ENCODE measurements at regions not wholly inside any gene's neighbourhood (a gene's known extent, or its start where the extent isn't known, plus 50 kb on each side); places are given as distances from the start of the nearest gene placed in this dataset.
A peak's percentile ranks its signal among the peaks of the same experiment; 100 is the strongest.

DNA sequence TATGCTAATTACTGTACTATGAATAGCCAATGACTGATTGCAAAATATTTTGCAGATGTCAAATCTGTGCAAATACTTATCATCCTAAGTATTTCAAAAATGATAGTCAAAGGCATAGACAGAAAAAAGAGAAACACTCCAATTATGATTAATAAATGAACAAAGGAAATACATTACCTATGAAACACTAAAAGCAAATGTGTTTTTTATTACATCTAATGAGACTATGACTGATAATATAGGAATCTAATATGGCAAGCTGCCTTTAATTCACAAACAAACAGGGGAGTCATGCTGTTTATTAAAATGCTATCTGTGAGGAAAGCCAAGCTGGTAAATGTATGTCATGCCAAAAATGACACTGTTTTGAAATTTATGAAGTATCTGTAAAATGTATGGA is 713.2 kb upstream of the NRSN1 start:
- Histone ChIP-seq H3K27me3 (replicated peaks in 1 of 7) (no peaks in the 10 kb centered on the region), H3K27ac (no peak overlapping the region), H3K9me3 (no peaks in the 10 kb centered on the region), H3K4me1 (peaks cover 0 to 6% (median 0%) of the 10 kb centered on the region in 6 donors), H3K4me3 (no peak overlapping the region), H3K36me3 (no peaks in the 10 kb centered on the region)
- no peak for DNase-seq
- intact Hi-C loops (cut with DNase I; ENCODE audit: low total_unique reads): no loop called here
- TF ChIP-seq POLR2A (IDR thresholded peaks at IDR 0.05) (no peak), POLR2AphosphoS5 (IDR thresholded peaks at IDR 0.05) (no peak)
- TF ChIP-seq, protein P1, sequence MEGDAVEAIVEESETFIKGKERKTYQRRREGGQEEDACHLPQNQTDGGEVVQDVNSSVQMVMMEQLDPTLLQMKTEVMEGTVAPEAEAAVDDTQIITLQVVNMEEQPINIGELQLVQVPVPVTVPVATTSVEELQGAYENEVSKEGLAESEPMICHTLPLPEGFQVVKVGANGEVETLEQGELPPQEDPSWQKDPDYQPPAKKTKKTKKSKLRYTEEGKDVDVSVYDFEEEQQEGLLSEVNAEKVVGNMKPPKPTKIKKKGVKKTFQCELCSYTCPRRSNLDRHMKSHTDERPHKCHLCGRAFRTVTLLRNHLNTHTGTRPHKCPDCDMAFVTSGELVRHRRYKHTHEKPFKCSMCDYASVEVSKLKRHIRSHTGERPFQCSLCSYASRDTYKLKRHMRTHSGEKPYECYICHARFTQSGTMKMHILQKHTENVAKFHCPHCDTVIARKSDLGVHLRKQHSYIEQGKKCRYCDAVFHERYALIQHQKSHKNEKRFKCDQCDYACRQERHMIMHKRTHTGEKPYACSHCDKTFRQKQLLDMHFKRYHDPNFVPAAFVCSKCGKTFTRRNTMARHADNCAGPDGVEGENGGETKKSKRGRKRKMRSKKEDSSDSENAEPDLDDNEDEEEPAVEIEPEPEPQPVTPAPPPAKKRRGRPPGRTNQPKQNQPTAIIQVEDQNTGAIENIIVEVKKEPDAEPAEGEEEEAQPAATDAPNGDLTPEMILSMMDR (IDR thresholded peaks at IDR 0.05 in 8 of 11, conservative IDR thresholded peaks at IDR 0.05 in 3 of 11): no peak

GRCh38 chr6:23413327-23414050 is 712.5 kb upstream of the NRSN1 start:
- no peaks in the 10 kb centered on the region for H3K36me3 ChIP-seq
- 82 to 93% (median 87%) methylated on average over 2 of the region's 2 CpGs for WGBS, 5 donors

GRCh38 chr6:23414051-23414445 is 712.0 kb upstream of the NRSN1 start:
- H3K4me1 ChIP-seq: peaks cover 0 to 6% (median 0%) of the 10 kb centered on the region in 6 donors
- TF ChIP-seq POLR2A (IDR thresholded peaks at IDR 0.05): no peak
- TF ChIP-seq, protein P1 (IDR thresholded peaks at IDR 0.05 in 8 of 11, conservative IDR thresholded peaks at IDR 0.05 in 3 of 11): peak in 3 of 11 experiments; percentile 11 to 24 (median 16)
- no peak overlapping the region for H3K4me3 ChIP-seq
- intact Hi-C loops (cut with DNase I; ENCODE audit: low total_unique reads): no loop called here
- WGBS, 5 donors: 1 to 7% (median 3%) methylated on average over 2 of the region's 2 CpGs
- no peaks in the 10 kb centered on the region for H3K9me3 ChIP-seq
- no peaks in the 10 kb centered on the region for H3K27me3 ChIP-seq (replicated peaks in 1 of 7)
- H3K27ac ChIP-seq: no peak overlapping the region
- DNase-seq: no peak
- H3K36me3 ChIP-seq: no peaks in the 10 kb centered on the region

More at GRCh38 chr6:23413327-23414050, 712.5 kb upstream of the NRSN1 start:
- Histone ChIP-seq H3K27ac (no peak overlapping the region), H3K4me1 (peaks cover 0 to 6% (median 0%) of the 10 kb centered on the region in 6 donors), H3K4me3 (no peak overlapping the region), H3K27me3 (replicated peaks in 1 of 7) (no peaks in the 10 kb centered on the region), H3K9me3 (no peaks in the 10 kb centered on the region)
- no peak for DNase-seq
- intact Hi-C loops (cut with DNase I; ENCODE audit: low total_unique reads): no loop called here
- TF ChIP-seq, protein P1 (IDR thresholded peaks at IDR 0.05 in 8 of 11, conservative IDR thresholded peaks at IDR 0.05 in 3 of 11): no peak
- TF ChIP-seq POLR2A (IDR thresholded peaks at IDR 0.05) (no peak), POLR2AphosphoS5 (IDR thresholded peaks at IDR 0.05) (no peak)

GRCh38 chr6:23414922-23415321 is 711.1 kb upstream of the NRSN1 start:
- Histone ChIP-seq H3K9me3 (no peaks in the 10 kb centered on the region), H3K27ac (no peak overlapping the region), H3K4me1 (peaks cover 0 to 6% (median 0%) of the 10 kb centered on the region in 6 donors), H3K27me3 (replicated peaks in 1 of 7) (no peaks in the 10 kb centered on the region), H3K4me3 (no peak overlapping the region), H3K36me3 (no peaks in the 10 kb centered on the region)
- 59 to 77% (median 68%) methylated on average over 3 of the region's 3 CpGs for WGBS, 5 donors
- TF ChIP-seq, protein P1 (IDR thresholded peaks at IDR 0.05 in 8 of 11, conservative IDR thresholded peaks at IDR 0.05 in 3 of 11): no peak
- TF ChIP-seq POLR2A (IDR thresholded peaks at IDR 0.05) (no peak), POLR2AphosphoS5 (IDR thresholded peaks at IDR 0.05) (no peak)
- intact Hi-C loops (cut with DNase I; ENCODE audit: low total_unique reads): no loop called here
- DNase-seq: no peak
